CD4-positive, alpha-beta memory T cell (primary cell): ENCODE measurements at regions not wholly inside any gene's neighbourhood (a gene's known extent, or its start where the extent isn't known, plus 50 kb on each side); places are given as distances from the start of the nearest gene placed in this dataset.

Source experiments
- CTCF ChIA-PET: fragments of 350-600 bp; sonication (Branson Sonifier 250); formaldehyde crosslinking; loops from one replicate; lab custom pipeline; 2021; ENCODE audit warnings: inconsistent platforms; ENCODE audit not compliant: partially characterized antibody; lab: Charles Lee
- POLR2A ChIA-PET: fragments of 350-600 bp; sonication (Branson Sonifier 250); formaldehyde crosslinking; loops from one replicate; lab custom pipeline; 2021; ENCODE audit not compliant: partially characterized antibody; lab: Charles Lee
- DNase-seq, 5 donors: peaks; one replicate each; pipeline versions ENCODE4 v3.0.0 to v3.0.0-alpha.2; 2020 to 2022; ENCODE audit warnings: mixed read lengths in 1 of 5
- H3K27ac ChIP-seq: one replicate; pipeline ENCODE4 v1.7.0; 2013; ENCODE audit warnings: low read depth, low read length
- H3K27me3 ChIP-seq: 2 replicates; pipeline ENCODE4 v1.7.0; 2013; ENCODE audit warnings: mild to moderate bottlenecking, low read length, moderate library complexity; ENCODE audit not compliant: insufficient read depth
- H3K36me3 ChIP-seq: 2 replicates; pipeline ENCODE4 v1.7.0; 2013; ENCODE audit warnings: mild to moderate bottlenecking, low read length, moderate library complexity; ENCODE audit not compliant: insufficient read depth
- H3K4me1 ChIP-seq: 2 replicates; pipeline ENCODE4 v1.7.0; 2013; ENCODE audit warnings: mild to moderate bottlenecking, low read length, moderate library complexity; ENCODE audit not compliant: insufficient read depth
- H3K4me3 ChIP-seq, 2 donors: one replicate each; pipeline ENCODE4 v1.7.0; 2013; ENCODE audit warnings: low read length in 2 of 2, mild to moderate bottlenecking in 1 of 2
- H3K9me3 ChIP-seq, 2 donors: one replicate each; pipeline ENCODE4 v1.7.0; 2013; ENCODE audit warnings: low read length in 2 of 2, control low read depth in 1 of 2; ENCODE audit not compliant: control insufficient read depth in 1 of 2
- H3K27ac Mint-ChIP-seq, 7 donors: one replicate each; pipeline ENCODE4 v1.8.0; 2020 to 2021; ENCODE audit warnings: mixed read lengths in 7 of 7, mild to moderate bottlenecking in 6 of 7, inconsistent platforms in 3 of 7, moderate library complexity in 3 of 7
- H3K27me3 Mint-ChIP-seq, 2 donors: one replicate each; pipeline ENCODE4 v1.8.0; 2020 to 2021; ENCODE audit warnings: mixed read lengths in 2 of 2
- H3K36me3 Mint-ChIP-seq, 2 donors: one replicate each; pipeline ENCODE4 v1.8.0; 2020 to 2021; ENCODE audit warnings: mixed read lengths in 2 of 2, inconsistent platforms in 1 of 2, mild to moderate bottlenecking in 1 of 2
- H3K4me1 Mint-ChIP-seq, 4 donors: one replicate each; pipeline ENCODE4 v1.8.0; 2020 to 2021; ENCODE audit warnings: mixed read lengths in 4 of 4, mild to moderate bottlenecking in 1 of 4
- H3K4me3 Mint-ChIP-seq, 8 donors: one replicate each; pipeline ENCODE4 v1.8.0; 2020 to 2021; ENCODE audit warnings: mixed read lengths in 8 of 8, mild to moderate bottlenecking in 7 of 8, moderate library complexity in 6 of 8, inconsistent platforms in 3 of 8
- H3K9me3 Mint-ChIP-seq, 8 donors: one replicate each; pipeline ENCODE4 v1.8.0; 2020 to 2021; ENCODE audit warnings: mixed read lengths in 8 of 8, mild to moderate bottlenecking in 5 of 8, inconsistent platforms in 3 of 8, moderate library complexity in 1 of 8
- intact Hi-C: fragments of 100-400 bp; cut with micrococcal nuclease; formaldehyde crosslinking; loops from one replicate; pipeline ENCODE4 v1.15.1; 2023

DNA sequence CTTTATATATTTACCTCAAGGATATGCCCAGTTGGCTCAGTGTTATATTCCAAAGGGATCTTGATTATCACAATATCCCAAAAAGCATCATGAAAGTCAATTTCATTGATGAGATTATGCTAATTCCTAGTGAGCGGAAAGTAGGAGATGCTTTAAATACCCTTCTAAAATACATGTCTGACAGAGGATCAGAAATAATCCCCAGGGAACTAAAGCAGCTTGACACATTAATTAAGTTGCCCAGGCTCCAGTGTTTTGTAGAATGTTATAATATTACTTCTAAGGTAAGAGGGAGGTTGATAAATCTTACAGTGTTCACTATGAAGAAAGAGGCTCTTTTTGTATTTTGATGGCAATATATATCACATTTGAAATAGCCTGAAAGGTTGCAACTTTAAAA, 767.5 kb upstream of the ROBO1 start:
- Histone ChIP-seq H3K4me1 (no peaks in the 10 kb centered on the region), H3K36me3 (no peaks in the 10 kb centered on the region), H3K27ac (no peak overlapping the region), H3K9me3 (no peaks in the 10 kb centered on the region), H3K4me3 (no peak overlapping the region), H3K27me3 (no peaks in the 10 kb centered on the region)
- no peaks in the 10 kb centered on the region for H3K27me3 Mint-ChIP-seq
- CTCF ChIA-PET, result no interaction called here
- H3K36me3 Mint-ChIP-seq, result no peaks in the 10 kb centered on the region
- H3K4me1 Mint-ChIP-seq, result no peaks in the 10 kb centered on the region
- H3K9me3 Mint-ChIP-seq, result peaks cover 0 to 26% (median 14%) of the 10 kb centered on the region in 8 donors
- no peak overlapping the region for H3K27ac Mint-ChIP-seq
- POLR2A ChIA-PET, result no interaction called here
- no peak for DNase-seq
- no peak overlapping the region for H3K4me3 Mint-ChIP-seq
- intact Hi-C loops, result no loop called here

DNA sequence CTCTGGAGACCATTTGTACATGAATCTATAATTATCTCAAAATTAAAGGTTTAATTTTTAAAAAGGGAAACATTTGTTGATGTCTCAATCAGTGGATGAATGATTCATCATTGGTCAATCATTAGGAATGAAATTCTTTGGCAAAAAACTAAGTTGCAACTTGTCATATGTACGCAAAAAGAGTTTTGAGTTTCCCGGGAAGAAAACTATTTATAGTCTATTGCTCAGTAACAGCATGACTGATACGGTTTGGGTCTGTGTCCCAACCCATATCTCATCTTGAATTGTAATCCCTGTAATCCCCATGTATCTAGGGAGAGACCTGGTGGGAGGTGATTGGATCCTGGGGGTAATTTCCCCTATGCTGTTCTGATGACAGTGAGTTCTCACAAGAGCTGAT, 765.8 kb upstream of the ROBO1 start:
- no peaks in the 10 kb centered on the region for H3K36me3 Mint-ChIP-seq
- Histone ChIP-seq H3K27me3 (no peaks in the 10 kb centered on the region), H3K4me3 (no peak overlapping the region), H3K9me3 (peaks cover 0 to 3% of the 10 kb centered on the region in 2 donors), H3K36me3 (no peaks in the 10 kb centered on the region), H3K27ac (no peak overlapping the region), H3K4me1 (no peaks in the 10 kb centered on the region)
- no peak for DNase-seq
- intact Hi-C loops, result no loop called here
- POLR2A ChIA-PET, result no interaction called here
- no peaks in the 10 kb centered on the region for H3K27me3 Mint-ChIP-seq
- no peaks in the 10 kb centered on the region for H3K4me1 Mint-ChIP-seq
- H3K27ac Mint-ChIP-seq, result no peak overlapping the region
- no peak overlapping the region for H3K4me3 Mint-ChIP-seq
- peaks cover 0 to 32% (median 13%) of the 10 kb centered on the region in 8 donors for H3K9me3 Mint-ChIP-seq
- CTCF ChIA-PET, result no interaction called here

DNA sequence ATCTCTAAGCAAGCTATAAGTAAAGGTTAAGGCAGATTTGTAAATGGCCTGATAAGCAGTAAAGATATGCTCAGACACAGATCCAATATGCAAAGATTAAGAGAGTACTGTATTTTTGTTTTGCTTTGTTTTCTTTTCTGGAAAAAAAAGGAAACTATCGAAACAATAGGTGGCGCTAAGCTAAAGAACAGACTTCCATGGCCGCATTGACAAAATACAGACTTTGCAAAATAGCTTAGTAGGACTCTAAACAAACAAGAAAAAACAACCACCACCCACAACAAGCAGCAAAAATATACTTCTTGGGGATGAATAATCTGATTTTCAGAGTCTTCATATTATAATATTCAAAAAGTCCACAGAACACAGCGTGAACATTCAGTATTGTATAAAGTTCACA, 758.4 kb upstream of the ROBO1 start:
- Histone ChIP-seq H3K9me3 (peaks cover 0 to 3% of the 10 kb centered on the region in 2 donors), H3K27ac (no peak overlapping the region), H3K27me3 (no peaks in the 10 kb centered on the region), H3K4me1 (no peaks in the 10 kb centered on the region), H3K36me3 (no peaks in the 10 kb centered on the region), H3K4me3 (no peak overlapping the region)
- DNase-seq, result no peak
- Mint-ChIP-seq H3K4me1 (no peaks in the 10 kb centered on the region), H3K36me3 (no peaks in the 10 kb centered on the region), H3K9me3 (peaks cover 2 to 32% (median 13%) of the 10 kb centered on the region in 8 donors), H3K27me3 (no peaks in the 10 kb centered on the region), H3K27ac (no peak overlapping the region), H3K4me3 (no peak overlapping the region)
- CTCF ChIA-PET, result no interaction called here
- POLR2A ChIA-PET, result no interaction called here
- intact Hi-C loops, result no loop called here

DNA sequence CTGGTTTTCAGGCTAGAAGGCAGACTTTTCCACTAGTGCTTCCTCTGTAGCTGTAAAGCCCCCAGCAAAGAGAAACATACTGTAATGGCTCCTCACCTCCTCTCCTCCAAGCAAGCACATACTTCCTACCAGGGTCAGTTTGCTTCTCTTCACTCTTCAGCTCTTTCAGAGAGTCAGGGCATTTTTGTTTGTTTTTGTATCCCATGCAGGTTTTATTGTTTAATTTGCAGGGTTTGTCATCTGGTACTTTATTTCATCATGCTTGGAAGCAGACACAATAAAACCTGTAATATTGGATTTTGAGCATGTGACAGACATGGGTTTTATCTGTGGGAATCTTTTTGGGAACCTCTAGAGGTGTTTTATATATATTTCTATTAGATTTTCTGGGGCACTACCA, 753.3 kb upstream of the ROBO1 start:
- Mint-ChIP-seq H3K27me3 (no peaks in the 10 kb centered on the region), H3K4me3 (no peak overlapping the region)

DNA sequence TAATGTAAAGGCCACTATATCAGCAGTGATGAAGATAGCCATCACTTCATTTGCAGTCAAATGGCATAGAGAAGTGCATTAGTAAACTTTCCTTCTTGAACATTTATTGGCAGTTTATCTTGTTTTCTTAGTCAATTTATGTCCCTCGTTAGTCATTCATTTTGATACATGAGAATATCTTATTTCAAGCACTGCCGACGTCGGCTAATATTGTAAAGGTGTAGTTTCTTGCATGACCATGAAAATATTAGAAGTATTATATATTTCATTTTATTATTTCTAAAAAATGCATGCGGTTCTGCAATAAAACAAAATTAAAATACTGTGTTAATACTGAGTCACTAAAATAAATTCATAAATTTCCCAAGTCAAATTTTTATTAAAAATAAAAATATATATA, 751.6 kb upstream of the ROBO1 start:
- no peak overlapping the region for H3K4me3 Mint-ChIP-seq
- ChIA-PET CTCF (no interaction called here), POLR2A (no interaction called here)
- no peaks in the 10 kb centered on the region for H3K36me3 ChIP-seq
- H3K9me3 Mint-ChIP-seq, result peaks cover 0 to 24% (median 11%) of the 10 kb centered on the region in 8 donors
- no peak for DNase-seq
- intact Hi-C loops, result no loop called here
- H3K27me3 Mint-ChIP-seq, result no peaks in the 10 kb centered on the region
- H3K9me3 ChIP-seq, result no peaks in the 10 kb centered on the region
- H3K27ac Mint-ChIP-seq, result no peak overlapping the region
- no peaks in the 10 kb centered on the region for H3K27me3 ChIP-seq
- no peaks in the 10 kb centered on the region for H3K4me1 Mint-ChIP-seq
- H3K36me3 Mint-ChIP-seq, result no peaks in the 10 kb centered on the region
- H3K27ac ChIP-seq, result no peak overlapping the region
- H3K4me3 ChIP-seq, result no peak overlapping the region
- H3K4me1 ChIP-seq, result no peaks in the 10 kb centered on the region

More for the DNA sequence above, 753.3 kb upstream of the ROBO1 start:
- CTCF ChIA-PET, result no interaction called here
- H3K4me1 Mint-ChIP-seq, result no peaks in the 10 kb centered on the region
- Histone ChIP-seq H3K9me3 (no peaks in the 10 kb centered on the region), H3K4me3 (no peak overlapping the region), H3K27me3 (no peaks in the 10 kb centered on the region), H3K36me3 (no peaks in the 10 kb centered on the region), H3K4me1 (no peaks in the 10 kb centered on the region), H3K27ac (no peak overlapping the region)
- no peak for DNase-seq
- H3K9me3 Mint-ChIP-seq, result peaks cover 2 to 21% (median 13%) of the 10 kb centered on the region in 8 donors
- POLR2A ChIA-PET, result no interaction called here
- H3K36me3 Mint-ChIP-seq, result no peaks in the 10 kb centered on the region
- H3K27ac Mint-ChIP-seq, result no peak overlapping the region
- intact Hi-C loops, result no loop called here

DNA sequence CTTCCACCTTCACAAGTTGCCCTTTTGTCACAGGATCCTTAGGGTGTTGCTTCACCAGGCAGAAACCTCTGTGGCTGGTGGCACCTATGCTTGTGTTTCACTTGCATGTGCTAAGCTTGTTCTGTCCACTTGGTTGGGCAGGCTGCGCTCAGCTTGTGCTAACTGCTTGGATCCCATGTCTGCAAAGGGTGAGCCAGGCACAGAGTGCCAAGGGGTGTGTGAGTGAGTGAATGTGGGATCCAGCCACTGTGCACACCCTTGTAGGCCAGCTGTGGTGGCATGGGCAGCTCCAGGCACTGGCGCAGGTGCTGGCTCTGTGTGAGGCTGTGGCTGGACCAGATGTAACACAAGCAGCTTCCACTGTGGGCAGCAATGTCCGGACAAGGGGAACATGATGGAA, 728.7 kb upstream of the ROBO1 start:
- no peak for DNase-seq
- Histone ChIP-seq H3K27ac (no peak overlapping the region), H3K9me3 (no peaks in the 10 kb centered on the region), H3K4me1 (no peaks in the 10 kb centered on the region), H3K36me3 (no peaks in the 10 kb centered on the region), H3K27me3 (no peaks in the 10 kb centered on the region), H3K4me3 (no peak overlapping the region)
- no peak overlapping the region for H3K27ac Mint-ChIP-seq
- CTCF ChIA-PET, result no interaction called here
- intact Hi-C loops, result no loop called here
- H3K27me3 Mint-ChIP-seq, result no peaks in the 10 kb centered on the region
- peaks cover 0 to 24% (median 12%) of the 10 kb centered on the region in 8 donors for H3K9me3 Mint-ChIP-seq
- H3K4me1 Mint-ChIP-seq, result no peaks in the 10 kb centered on the region
- POLR2A ChIA-PET, result no interaction called here
- no peak overlapping the region for H3K4me3 Mint-ChIP-seq
- no peaks in the 10 kb centered on the region for H3K36me3 Mint-ChIP-seq

DNA sequence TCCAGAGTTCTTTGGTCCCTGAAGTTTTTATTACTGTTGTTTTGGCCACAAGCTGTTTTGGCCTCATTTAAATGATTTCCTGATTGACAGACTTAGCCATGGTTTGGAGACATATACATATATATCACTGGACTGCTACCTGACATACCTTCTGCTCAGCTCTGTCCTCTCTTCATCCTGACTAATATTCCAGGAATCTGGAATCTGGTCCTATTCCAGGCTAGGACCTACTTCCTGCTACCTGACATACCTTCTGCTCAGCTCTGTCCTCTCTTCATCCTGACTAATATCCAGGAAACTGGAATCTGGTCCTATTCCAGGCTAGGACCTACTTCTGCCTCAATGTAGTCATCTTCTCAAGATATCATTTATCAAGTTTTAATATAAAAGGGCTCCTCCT, 724.4 kb upstream of the ROBO1 start:
- peaks cover 0 to 16% (median 4%) of the 10 kb centered on the region in 8 donors for H3K9me3 Mint-ChIP-seq
- ChIA-PET POLR2A (no interaction called here), CTCF (no interaction called here)
- no peak overlapping the region for H3K4me3 ChIP-seq
- H3K36me3 Mint-ChIP-seq, result no peaks in the 10 kb centered on the region
- H3K27me3 Mint-ChIP-seq, result no peaks in the 10 kb centered on the region
- H3K27ac Mint-ChIP-seq, result no peak overlapping the region
- no peak overlapping the region for H3K27ac ChIP-seq
- intact Hi-C loops, result no loop called here
- H3K27me3 ChIP-seq, result no peaks in the 10 kb centered on the region
- no peaks in the 10 kb centered on the region for H3K9me3 ChIP-seq
- no peaks in the 10 kb centered on the region for H3K36me3 ChIP-seq
- DNase-seq, result no peak
- no peaks in the 10 kb centered on the region for H3K4me1 Mint-ChIP-seq
- no peaks in the 10 kb centered on the region for H3K4me1 ChIP-seq
- no peak overlapping the region for H3K4me3 Mint-ChIP-seq

DNA sequence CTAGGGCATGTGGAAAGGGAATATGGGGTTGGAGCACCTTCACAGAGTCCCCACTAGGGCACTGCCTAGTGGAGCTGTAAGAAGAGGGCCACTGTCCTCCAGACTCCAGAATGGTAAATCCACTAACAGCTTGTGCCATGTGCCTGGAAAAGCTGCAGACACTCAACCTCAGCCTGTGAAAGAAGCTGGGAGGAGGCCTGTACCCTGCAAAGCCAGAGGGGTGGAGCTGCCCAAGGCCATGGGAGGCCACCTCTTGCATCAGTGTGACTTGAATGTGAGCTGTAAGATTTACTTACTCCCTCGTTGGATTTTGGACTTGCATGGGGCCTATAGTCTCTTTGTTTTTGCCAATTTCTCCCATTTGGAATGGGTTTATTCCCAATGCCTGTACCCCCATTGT, 705.2 kb upstream of the ROBO1 start:
- Mint-ChIP-seq H3K4me1 (no peaks in the 10 kb centered on the region), H3K36me3 (no peaks in the 10 kb centered on the region), H3K27me3 (no peaks in the 10 kb centered on the region), H3K9me3 (peaks cover under 1 to 17% (median 8%) of the 10 kb centered on the region in 8 donors), H3K4me3 (no peak overlapping the region), H3K27ac (no peak overlapping the region)
- CTCF ChIA-PET, result no interaction called here
- DNase-seq, result no peak
- Histone ChIP-seq H3K4me3 (no peak overlapping the region), H3K9me3 (no peaks in the 10 kb centered on the region), H3K36me3 (no peaks in the 10 kb centered on the region), H3K27me3 (no peaks in the 10 kb centered on the region), H3K4me1 (no peaks in the 10 kb centered on the region), H3K27ac (no peak overlapping the region)
- intact Hi-C loops, result no loop called here
- POLR2A ChIA-PET, result no interaction called here
